ENCODE measurements at regions not wholly inside any gene's neighbourhood (a gene's known extent, or its start where the extent isn't known, plus 50 kb on each side); places are given as distances from the start of the nearest gene placed in this dataset.

- peaks cover under 1% of the 10 kb centered on the region for H3K9me3 ChIP-seq (replicated peaks)
- no peaks in the 10 kb centered on the region for H3K36me3 ChIP-seq
- H3K4me3 ChIP-seq, result no peak overlapping the region
- TF ChIP-seq CTCF (IDR thresholded peaks at IDR 0.05; ENCODE audit: borderline replicate concordance), result no peak
- intact Hi-C loops (cut with micrococcal nuclease), result no loop called here
- peak overlapping the region; percentile 58 for H3K27ac ChIP-seq (replicated peaks)
- no peak for DNase-seq
- H3K4me1 ChIP-seq, result peaks cover 47% of the 10 kb centered on the region
- H3K27me3 ChIP-seq (ENCODE audit: low read depth), result peaks cover 30% of the 10 kb centered on the region
Measured at GRCh38 chr2:120525056-120526046, 179.4 kb downstream of the INHBB start.

- TF ChIP-seq CTCF (IDR thresholded peaks at IDR 0.05; ENCODE audit: borderline replicate concordance), result no peak
- peaks cover 45% of the 10 kb centered on the region for H3K4me1 ChIP-seq
- DNase-seq, result no peak
- H3K27ac ChIP-seq (replicated peaks), result peak overlapping the region; percentile 58
- no peaks in the 10 kb centered on the region for H3K36me3 ChIP-seq
- intact Hi-C loops (cut with micrococcal nuclease), result no loop called here
- H3K27me3 ChIP-seq (ENCODE audit: low read depth), result peaks cover 24% of the 10 kb centered on the region
- H3K9me3 ChIP-seq (replicated peaks), result peaks cover 8% of the 10 kb centered on the region
- no peak overlapping the region for H3K4me3 ChIP-seq
Measured at GRCh38 chr2:120526047-120526562, 180.2 kb downstream of the INHBB start.

GRCh38 chr2:120526997-120527945 lies 181.3 kb downstream of the INHBB start:
- Histone ChIP-seq H3K9me3 (replicated peaks) (peaks cover 8% of the 10 kb centered on the region), H3K4me1 (peaks cover 40% of the 10 kb centered on the region), H3K27ac (replicated peaks) (no peak overlapping the region), H3K36me3 (no peaks in the 10 kb centered on the region), H3K27me3 (ENCODE audit: low read depth) (peaks cover 12% of the 10 kb centered on the region), H3K4me3 (no peak overlapping the region)
- no peak for DNase-seq
- TF ChIP-seq CTCF (IDR thresholded peaks at IDR 0.05; ENCODE audit: borderline replicate concordance), result no peak
- intact Hi-C loops (cut with micrococcal nuclease), result no loop called here

GRCh38 chr2:120528051-120528692 lies 182.2 kb downstream of the INHBB start:
- H3K36me3 ChIP-seq, result no peaks in the 10 kb centered on the region
- no peak overlapping the region for H3K27ac ChIP-seq (replicated peaks)
- TF ChIP-seq CTCF (IDR thresholded peaks at IDR 0.05; ENCODE audit: borderline replicate concordance), result no peak
- peaks cover 3% of the 10 kb centered on the region for H3K27me3 ChIP-seq (ENCODE audit: low read depth)
- peaks cover 42% of the 10 kb centered on the region for H3K4me1 ChIP-seq
- no peak overlapping the region for H3K4me3 ChIP-seq
- intact Hi-C loops (cut with micrococcal nuclease), result no loop called here
- DNase-seq, result no peak
- H3K9me3 ChIP-seq (replicated peaks), result peaks cover 8% of the 10 kb centered on the region

- Histone ChIP-seq H3K4me3 (no peak overlapping the region), H3K36me3 (no peaks in the 10 kb centered on the region), H3K27ac (replicated peaks) (no peak overlapping the region), H3K9me3 (replicated peaks) (peaks cover 8% of the 10 kb centered on the region), H3K4me1 (peaks cover 42% of the 10 kb centered on the region), H3K27me3 (ENCODE audit: low read depth) (no peaks in the 10 kb centered on the region)
- no peak for DNase-seq
- intact Hi-C loops (cut with micrococcal nuclease), result no loop called here
- TF ChIP-seq CTCF (IDR thresholded peaks at IDR 0.05; ENCODE audit: borderline replicate concordance), result no peak
Measured at GRCh38 chr2:120528693-120529076, 182.7 kb downstream of the INHBB start.

All from left ventricle myocardium inferior (tissue), 1 donor.